A549 (cell line): ENCODE measurements at regions not wholly inside any gene's neighbourhood (a gene's known extent, or its start where the extent isn't known, plus 50 kb on each side); places are given as distances from the start of the nearest gene placed in this dataset.

Source experiments
- ATAC-seq, 2 experiments: fragments of 200-7000 bp in 1 of 2; fragments of >200 bp in 1 of 2; cut with Nextera tagmentation in 1 of 2; cut with Tn5 transposase in 1 of 2; 3 replicates each; pipeline versions ENCODE4 v1.8.0 to v1.9.1; 2018 to 2020; ENCODE audit warnings: mild to moderate bottlenecking in 1 of 2, moderate library complexity in 1 of 2
- CTCF ChIA-PET: fragments of 300-600 bp; sonication (Branson Sonifier 250); formaldehyde crosslinking; extraction: SDS; loops from one replicate; lab custom pipeline; 2021; ENCODE audit warnings: antibody characterized with exemption, inconsistent platforms; lab: Yijun Ruan, JAX
- POLR2A ChIA-PET: fragments of 350-600 bp; formaldehyde crosslinking; extraction: SDS; loops from one replicate; lab custom pipeline; 2021; ENCODE audit warnings: antibody characterized with exemption, inconsistent platforms; lab: Yijun Ruan, JAX
- DNase-seq, 2 experiments: peaks; one replicate each; pipeline versions ENCODE4 v3.0.0 to v3.0.0-alpha.2; 2011 to 2016; ENCODE audit warnings: low read depth in 1 of 2, low spot score in 1 of 2
- FAIRE-seq: peaks from 2 replicates; lab custom pipeline; 2011; peaks lifted over from hg19 to GRCh38; lab: Jason Lieb, UNC
- H3K27ac ChIP-seq, 2 experiments: fragments of >200 bp; sonication (Bioruptor Twin); formaldehyde crosslinking; 3 replicates each; pipeline ENCODE4 v1.5.1; 2016 to 2017
- H3K4me1 ChIP-seq: fragments of >200 bp; sonication (Bioruptor Twin); formaldehyde crosslinking; 3 replicates; pipeline ENCODE4 v1.6.1; 2016
- H3K4me2 ChIP-seq: fragments of >200 bp; sonication (Bioruptor Twin); formaldehyde crosslinking; 3 replicates; pipeline ENCODE4 v1.6.1; 2016
- H3K4me3 ChIP-seq: fragments of >200 bp; sonication (Bioruptor Twin); formaldehyde crosslinking; 3 replicates; pipeline ENCODE4 v1.5.1; 2016
- H3K9me3 ChIP-seq: fragments of >200 bp; sonication (Bioruptor Twin); formaldehyde crosslinking; 3 replicates; pipeline ENCODE4 v1.6.1; 2016
- ATOH8 ChIP-seq: fragments of 250-450 bp; sonication (Bioruptor Pico); IDR thresholded peaks from 2 replicates; pipeline ENCODE4 v1.5.0; 2020; ENCODE audit warnings: low read depth, mild to moderate bottlenecking, moderate library complexity
- CBX2 ChIP-seq: fragments of 200-600 bp; sonication (generic); IDR thresholded peaks from 2 replicates; pipeline ENCODE4 v1.6.1; 2016; ENCODE audit warnings: low read depth, mild to moderate bottlenecking, borderline replicate concordance
- CHD2 ChIP-seq: fragments of 150-350 bp; IDR thresholded peaks from 2 replicates; pipeline ENCODE4 v1.6.1; 2014; ENCODE audit warnings: low read length; ENCODE audit not compliant: partially characterized antibody
- EHF ChIP-seq: fragments of 250-450 bp; sonication (Bioruptor Pico); IDR thresholded peaks from 2 replicates; pipeline ENCODE4 v1.5.0; 2020; ENCODE audit warnings: mild to moderate bottlenecking
- ELK1 ChIP-seq: fragments of 150-350 bp; IDR thresholded peaks from 2 replicates; pipeline ENCODE4 v1.6.1; 2014; ENCODE audit warnings: low read depth, mild to moderate bottlenecking, low read length
- FOSB ChIP-seq: fragments of 250-450 bp; sonication (Bioruptor Pico); IDR thresholded peaks from 2 replicates; pipeline ENCODE4 v1.5.0; 2020; ENCODE audit warnings: mild to moderate bottlenecking, moderate library complexity
- FOSL2 ChIP-seq, 2 experiments: fragments of 450-650 bp in 1 of 2; fragments of >200 bp in 1 of 2; sonication (Bioruptor Twin) in 1 of 2; formaldehyde crosslinking; IDR thresholded peaks; 2 replicates each; pipeline versions ENCODE4 v1.5.0 to v1.6.1; 2016 to 2020; ENCODE audit warnings: mild to moderate bottlenecking in 1 of 2, moderate library complexity in 1 of 2
- HES2 ChIP-seq: fragments of >200 bp; sonication (Bioruptor Twin); formaldehyde crosslinking; IDR thresholded peaks from 2 replicates; pipeline ENCODE4 v1.6.1; 2016
- HOXB13 ChIP-seq: fragments of 250-450 bp; sonication (Bioruptor Pico); IDR thresholded peaks from 2 replicates; pipeline ENCODE4 v1.5.0; 2020; ENCODE audit warnings: low read depth, mild to moderate bottlenecking, moderate library complexity
- HOXB5 ChIP-seq: fragments of 250-450 bp; sonication (Bioruptor Pico); IDR thresholded peaks from 2 replicates; pipeline ENCODE4 v1.5.0; 2020; ENCODE audit warnings: mild to moderate bottlenecking, moderate library complexity
- KDM1A ChIP-seq: fragments of 200-600 bp; sonication (generic); IDR thresholded peaks from 2 replicates; pipeline ENCODE4 v1.6.1; 2016; ENCODE audit warnings: low read depth, mild to moderate bottlenecking
- KDM5A ChIP-seq: fragments of 200-600 bp; sonication (generic); IDR thresholded peaks from 2 replicates; pipeline ENCODE4 v1.6.1; 2016; ENCODE audit warnings: antibody characterized with exemption, mild to moderate bottlenecking
- MAFK ChIP-seq: fragments of 450-650 bp; IDR thresholded peaks from 2 replicates; pipeline ENCODE4 v1.6.1; 2014; ENCODE audit not compliant: partially characterized antibody
- MAX ChIP-seq: IDR thresholded peaks from 2 replicates; pipeline ENCODE4 v1.6.1; 2012
- MYC ChIP-seq: IDR thresholded peaks from 2 replicates; pipeline ENCODE4 v1.6.1; 2012; ENCODE audit warnings: mild to moderate bottlenecking, inconsistent platforms, low read length, improper control_type of control experiment, borderline replicate concordance
- NPAS2 ChIP-seq: fragments of 250-450 bp; sonication (Bioruptor Pico); IDR thresholded peaks from 2 replicates; pipeline ENCODE4 v1.8.0; 2022; ENCODE audit warnings: mild to moderate bottlenecking, moderate library complexity, borderline replicate concordance
- PBX3 ChIP-seq: IDR thresholded peaks from 2 replicates; pipeline ENCODE4 v1.6.1; 2012
- PHF8 ChIP-seq: fragments of 200-600 bp; sonication (generic); IDR thresholded peaks from 2 replicates; pipeline ENCODE4 v1.6.1; 2016; ENCODE audit warnings: low read depth, mild to moderate bottlenecking, antibody characterized with exemption, moderate library complexity, borderline replicate concordance
- RARB ChIP-seq: fragments of 250-450 bp; sonication (Bioruptor Pico); IDR thresholded peaks from 2 replicates; pipeline ENCODE4 v1.8.0; 2021; ENCODE audit warnings: mild to moderate bottlenecking, moderate library complexity
- RCOR1 ChIP-seq: fragments of 150-350 bp; IDR thresholded peaks from 2 replicates; pipeline ENCODE4 v1.6.1; 2014; ENCODE audit warnings: antibody characterized with exemption, low read length, low read depth
- SMC3 ChIP-seq: fragments of >200 bp; sonication (Bioruptor Twin); formaldehyde crosslinking; IDR thresholded peaks from 3 replicates; pipeline ENCODE4 v1.6.1; 2018; ENCODE audit warnings: inconsistent platforms
- SREBF2 ChIP-seq: fragments of 450-650 bp; IDR thresholded peaks from 2 replicates; pipeline ENCODE4 v1.6.1; 2014; ENCODE audit warnings: mild to moderate bottlenecking, moderate library complexity
- TP53 ChIP-seq: fragments of 250-450 bp; sonication (Bioruptor Pico); IDR thresholded peaks from 2 replicates; pipeline ENCODE4 v1.5.0; 2021; ENCODE audit warnings: mild to moderate bottlenecking, moderate library complexity
- USF2 ChIP-seq: fragments of 450-650 bp; IDR thresholded peaks from 2 replicates; pipeline ENCODE4 v1.6.1; 2014; ENCODE audit warnings: antibody characterized with exemption
- ZC3H11A ChIP-seq: fragments of 450-650 bp; IDR thresholded peaks from 2 replicates; pipeline ENCODE4 v1.6.1; 2014; ENCODE audit warnings: antibody characterized with exemption, mild to moderate bottlenecking
- WGBS: methylation state at CpG from one replicate; pipeline ENCODE4 v1.1.6; 2017; ENCODE audit errors: missing lambda C conversion rate; 5-methylcytosine and 5-hydroxymethylcytosine counted together

GRCh38 chr16:49100366-49100765 is 181.3 kb downstream of the CBLN1 start:
- no peak overlapping the region for H3K4me3 ChIP-seq
- H3K9me3 ChIP-seq = no peaks in the 10 kb centered on the region
- no peak overlapping the region for H3K4me2 ChIP-seq
- ChIA-PET POLR2A (no interaction called here), CTCF (interaction anchor here (1.1 kb wide), 1 partner anchor 10 kb away, joined by 3 read pairs; no protein-coding TSS in a partner anchor)
- no peak overlapping the region for H3K27ac ChIP-seq
- FAIRE-seq (no peak), DNase-seq (no peak), ATAC-seq (no peak)
- no peak for TF ChIP-seq EHF
- H3K4me1 ChIP-seq = no peaks in the 10 kb centered on the region

- 0% methylated on average over 2 of the region's 2 CpGs for WGBS
- TF ChIP-seq PBX3 = no peak
- TF ChIP-seq RARB (CRISPR knock-in tag) = no peak
- no peak for TF ChIP-seq CBX2
- no peak for TF ChIP-seq PHF8
- no peak for TF ChIP-seq HES2
- no peak for TF ChIP-seq HOXB5 (CRISPR knock-in tag)
- no peak for TF ChIP-seq MYC
- TF ChIP-seq SMC3 = no peak
- TF ChIP-seq NPAS2 (CRISPR knock-in tag) = no peak
- no peak for TF ChIP-seq RCOR1
- TF ChIP-seq FOSB (CRISPR knock-in tag) = no peak
- TF ChIP-seq CHD2 = no peak
- TF ChIP-seq HOXB13 (CRISPR knock-in tag) = no peak
- TF ChIP-seq FOSL2 (IDR thresholded peaks at IDR 0.05) = no peak
- no peak for TF ChIP-seq FOSL2 (CRISPR knock-in tag; IDR thresholded peaks at IDR 0.05)
- Histone ChIP-seq H3K4me2 (no peak overlapping the region), H3K4me3 (no peak overlapping the region), H3K9me3 (no peaks in the 10 kb centered on the region), H3K27ac (no peak overlapping the region), H3K4me1 (no peaks in the 10 kb centered on the region)
- POLR2A ChIA-PET = no interaction called here
- CTCF ChIA-PET = no interaction called here
- FAIRE-seq (no peak), DNase-seq (no peak), ATAC-seq (no peak)
Measured at GRCh38 chr16:49097964-49098363, 183.7 kb downstream of the CBLN1 start.

GRCh38 chr16:49096176-49096945 is 185.3 kb downstream of the CBLN1 start:
- H3K27ac ChIP-seq = no peak overlapping the region
- ATAC-seq = no peak
- TF ChIP-seq SREBF2 (no peak), CBX2 (no peak), USF2 (no peak), KDM1A (no peak), TP53 (CRISPR knock-in tag) (no peak), ZC3H11A (no peak), ATOH8 (CRISPR knock-in tag) (no peak), NPAS2 (CRISPR knock-in tag) (no peak), RCOR1 (no peak), ELK1 (no peak), RARB (CRISPR knock-in tag) (no peak), HOXB13 (CRISPR knock-in tag) (no peak), MAX (no peak), KDM5A (no peak), MAFK (no peak)
- TF ChIP-seq, all 56 proteins: peak for 0
- DNase-seq (no peak), FAIRE-seq (no peak)
- no peaks in the 10 kb centered on the region for H3K4me1 ChIP-seq
- no peak overlapping the region for H3K4me2 ChIP-seq
- under 1% methylated on average over 7 of the region's 7 CpGs for WGBS
- POLR2A ChIA-PET = no interaction called here
- no peak overlapping the region for H3K4me3 ChIP-seq
- CTCF ChIA-PET = no interaction called here
- no peaks in the 10 kb centered on the region for H3K9me3 ChIP-seq
